ENCODE measurements at regions not wholly inside any gene's neighbourhood (a gene's known extent, or its start where the extent isn't known, plus 50 kb on each side); places are given as distances from the start of the nearest gene placed in this dataset.

GRCh38 chr7:34417781-34418180 is 240.2 kb upstream of the NPSR1 start:
- DNase-seq (ENCODE audit: extremely low spot score), result no peak
- 63% methylated on average over 3 of the region's 3 CpGs for WGBS
- intact Hi-C loops (cut with DNase I), result no loop called here
- Histone ChIP-seq H3K36me3 (no peaks in the 10 kb centered on the region), H3K4me3 (no peak overlapping the region), H3K27me3 (no peaks in the 10 kb centered on the region), H3K9me3 (no peaks in the 10 kb centered on the region), H3K4me1 (no peaks in the 10 kb centered on the region), H3K27ac (replicated peaks in 1 of 4) (no peak overlapping the region)
- TF ChIP-seq EP300 (IDR thresholded peaks at IDR 0.05) (no peak), POLR2A (IDR thresholded peaks at IDR 0.05; ENCODE audit: low read depth) (no peak), POLR2AphosphoS5 (IDR thresholded peaks at IDR 0.05) (no peak), CTCF (IDR thresholded peaks at IDR 0.05) (no peak)

GRCh38 chr7:34421526-34421925 is 236.5 kb upstream of the NPSR1 start:
- H3K27ac ChIP-seq (replicated peaks in 1 of 4), result no peak overlapping the region
- DNase-seq (ENCODE audit: extremely low spot score), result no peak
- WGBS, result 28% methylated on average over 1 of the region's 1 CpG
- H3K4me1 ChIP-seq, result no peaks in the 10 kb centered on the region
- no peaks in the 10 kb centered on the region for H3K36me3 ChIP-seq
- no peak overlapping the region for H3K4me3 ChIP-seq
- no peaks in the 10 kb centered on the region for H3K9me3 ChIP-seq
- H3K27me3 ChIP-seq, result no peaks in the 10 kb centered on the region
- TF ChIP-seq POLR2A (IDR thresholded peaks at IDR 0.05; ENCODE audit: low read depth) (no peak), POLR2AphosphoS5 (IDR thresholded peaks at IDR 0.05) (no peak), EP300 (IDR thresholded peaks at IDR 0.05) (no peak), CTCF (IDR thresholded peaks at IDR 0.05) (no peak)
- intact Hi-C loops (cut with DNase I), result no loop called here

GRCh38 chr7:34425194-34425593 is 232.8 kb upstream of the NPSR1 start:
- TF ChIP-seq POLR2AphosphoS5 (IDR thresholded peaks at IDR 0.05) (no peak), POLR2A (IDR thresholded peaks at IDR 0.05; ENCODE audit: low read depth) (no peak), EP300 (IDR thresholded peaks at IDR 0.05) (no peak), CTCF (IDR thresholded peaks at IDR 0.05) (no peak)
- H3K4me1 ChIP-seq, result no peaks in the 10 kb centered on the region
- H3K9me3 ChIP-seq, result no peaks in the 10 kb centered on the region
- no peak overlapping the region for H3K4me3 ChIP-seq
- no peak overlapping the region for H3K27ac ChIP-seq (replicated peaks in 1 of 4)
- intact Hi-C loops (cut with DNase I), result no loop called here
- no peak for DNase-seq (ENCODE audit: extremely low spot score)
- H3K27me3 ChIP-seq, result no peaks in the 10 kb centered on the region
- no peaks in the 10 kb centered on the region for H3K36me3 ChIP-seq
- 75% methylated on average over 2 of the region's 2 CpGs for WGBS

- intact Hi-C loops (cut with DNase I), result no loop called here
Observed at GRCh38 chr7:34425631-34426384, 232.2 kb upstream of the NPSR1 start.

More at GRCh38 chr7:34425631-34426384, 232.2 kb upstream of the NPSR1 start:
- 76% methylated on average over 2 of the region's 2 CpGs for WGBS
- no peak for TF ChIP-seq CTCF (IDR thresholded peaks at IDR 0.05)
- TF ChIP-seq POLR2AphosphoS5 (IDR thresholded peaks at IDR 0.05), result no peak
- no peak for TF ChIP-seq EP300 (IDR thresholded peaks at IDR 0.05)
- no peaks in the 10 kb centered on the region for H3K36me3 ChIP-seq
- no peak for DNase-seq (ENCODE audit: extremely low spot score)
- no peaks in the 10 kb centered on the region for H3K27me3 ChIP-seq
- H3K27ac ChIP-seq (replicated peaks in 1 of 4), result no peak overlapping the region
- no peaks in the 10 kb centered on the region for H3K4me1 ChIP-seq
- no peak overlapping the region for H3K4me3 ChIP-seq
- peaks cover 0 to 3% (median 0%) of the 10 kb centered on the region in 4 donors for H3K9me3 ChIP-seq

Measured in esophagus muscularis mucosa (tissue), 4 donors.